ENCODE measurements at regions not wholly inside any gene's neighbourhood (a gene's known extent, or its start where the extent isn't known, plus 50 kb on each side); places are given as distances from the start of the nearest gene placed in this dataset.

- Histone ChIP-seq H3K14ac (ENCODE audit: insufficient read depth, low read length) (no peak overlapping the region), H2BK120ac (ENCODE audit: low read depth, low read length, poor library complexity, severe bottlenecking) (no peak overlapping the region), H3K18ac (ENCODE audit: insufficient read length, low read depth, low read length) (no peak overlapping the region), H3K4ac (ENCODE audit: low read depth, low read length) (no peak overlapping the region), H3K9me3 (ENCODE audit: control insufficient read depth, low read depth, low read length) (no peaks in the 10 kb centered on the region), H2BK15ac (ENCODE audit: low read depth, low read length) (no peak overlapping the region), H3K79me2 (ENCODE audit: insufficient read depth, low read length) (no peaks in the 10 kb centered on the region), H2BK12ac (ENCODE audit: insufficient read length, low read depth, low read length) (no peak overlapping the region), H3K23me2 (ENCODE audit: insufficient read length, low read depth, low read length, poor library complexity, severe bottlenecking) (no peaks in the 10 kb centered on the region), H4K91ac (ENCODE audit: insufficient read length, low read depth, low read length) (no peak overlapping the region), H4K8ac (replicated peaks; ENCODE audit: insufficient read length, low read depth, low read length) (no peak overlapping the region), H3K27me3 (ENCODE audit: insufficient read depth, low read length) (no peaks in the 10 kb centered on the region), H3K9ac (ENCODE audit: extremely low read depth, insufficient read length, low read length) (no peak overlapping the region), H3K4me2 (ENCODE audit: insufficient read depth, insufficient read length, low read length) (no peak overlapping the region), H2AFZ (ENCODE audit: low read length) (no peak overlapping the region), H3K79me1 (ENCODE audit: insufficient read depth, low read depth, low read length, poor library complexity, severe bottlenecking) (no peaks in the 10 kb centered on the region), H3K56ac (ENCODE audit: insufficient read length, low read depth, low read length) (no peak overlapping the region), H2BK5ac (ENCODE audit: insufficient read length, low read length) (no peak overlapping the region), H3K4me1 (ENCODE audit: insufficient read depth, low read length) (peaks cover 4% of the 10 kb centered on the region), H2BK20ac (ENCODE audit: low read depth, low read length, poor library complexity, severe bottlenecking) (no peak overlapping the region), H4K5ac (ENCODE audit: insufficient read length, low read depth, low read length) (no peak overlapping the region), H4K20me1 (ENCODE audit: control insufficient read depth, insufficient read depth, insufficient read length) (no peaks in the 10 kb centered on the region), H3T11ph (ENCODE audit: low read length) (no peak overlapping the region), H3K23ac (ENCODE audit: insufficient read length, low read depth, low read length) (no peak overlapping the region), H2AK5ac (ENCODE audit: insufficient read length, low read length) (no peak overlapping the region), H3K27ac (ENCODE audit: insufficient read length, low read depth, low read length) (no peak overlapping the region)
- DNase-seq, result no peak
- TF ChIP-seq CTCF (conservative IDR thresholded peaks at IDR 0.05), result no peak
- Mint-ChIP-seq H3K27me3 (ENCODE audit: low read depth) (peaks cover 4% of the 10 kb centered on the region), H3K27ac (no peak overlapping the region; a peak in 2 of 7 replicates), H3K9me3 (no peaks in the 10 kb centered on the region), H3K4me1 (peaks cover 37 to 57% of the 10 kb centered on the region in 2 experiments), H3K36me3 (ENCODE audit: insufficient read depth in 1 of 3, low read depth in 3 of 3) (no peaks in the 10 kb centered on the region), H3K4me3 (no peak overlapping the region)
- no CpG with 5 or more reads among the region's 11 CpGs for WGBS (ENCODE audit: extremely low coverage, insufficient read length, low lambda C conversion rate)
Measured at GRCh38 chr18:24831871-24832665, 371.6 kb downstream of the HRH4 start.
